Vagina (tissue), 2 donors: ENCODE measurements at regions not wholly inside any gene's neighbourhood (a gene's known extent, or its start where the extent isn't known, plus 50 kb on each side); places are given as distances from the start of the nearest gene placed in this dataset.

Experiments
- CTCF ChIP-seq, 3 experiments: fragments of 450-650 bp in 2 of 3; fragments of 200-600 bp in 1 of 3; sonication (generic) in 1 of 3; IDR thresholded peaks; one replicate each; pipeline ENCODE4 v1.5.1; 2017 to 2019; ENCODE audit warnings: antibody characterized with exemption in 3 of 3, mild to moderate bottlenecking in 2 of 3, moderate library complexity in 2 of 3
- POLR2AphosphoS5 ChIP-seq, 2 donors: sonication (generic); formaldehyde crosslinking; IDR thresholded peaks; one replicate each; pipeline ENCODE4 v1.9.0; 2017; ENCODE audit warnings: antibody characterized with exemption in 2 of 2, mild to moderate bottlenecking in 2 of 2, low read depth in 1 of 2; ENCODE audit not compliant: insufficient read depth in 1 of 2

- TF ChIP-seq CTCF (IDR thresholded peaks at IDR 0.05) (no peak), POLR2AphosphoS5 (IDR thresholded peaks at IDR 0.05; ENCODE audit: insufficient read depth in 1 of 2, low read depth in 1 of 2) (no peak)
Observed at GRCh38 chr2:175619179-175620045, 382.7 kb downstream of the LNPK start.
